DOHH2 (cell line): ENCODE measurements at regions not wholly inside any gene's neighbourhood (a gene's known extent, or its start where the extent isn't known, plus 50 kb on each side); places are given as distances from the start of the nearest gene placed in this dataset.
"Not testable (repeated sequence)": the region's sequence is repeated elsewhere in the genome, so short reads cannot be mapped to it uniquely, and the experiment has no call there.

Experiments used
- H3F3A ChIP-seq: fragments of 200-600 bp; sonication (generic), shearing (Covaris generic); 2 replicates; pipeline ENCODE4 v1.6.0; 2016; ENCODE audit warnings: antibody characterized with exemption, mild to moderate bottlenecking; ENCODE audit not compliant: control insufficient read depth, insufficient read depth
- H3K27ac ChIP-seq: fragments of 200-600 bp; sonication (generic); 2 replicates; pipeline ENCODE4 v1.5.1; 2014; ENCODE audit warnings: low read depth, mild to moderate bottlenecking, low read length, moderate library complexity
- H3K27me3 ChIP-seq: fragments of 200-600 bp; sonication (generic); 2 replicates; pipeline ENCODE4 v1.6.1; 2014; ENCODE audit warnings: mild to moderate bottlenecking, low read length, mixed read lengths; ENCODE audit not compliant: control insufficient read depth
- H3K36me3 ChIP-seq: fragments of 200-600 bp; sonication (generic); 2 replicates; pipeline ENCODE4 v1.6.1; 2014; ENCODE audit warnings: mild to moderate bottlenecking, low read length, moderate library complexity, mixed read lengths; ENCODE audit not compliant: control insufficient read depth
- H3K4me1 ChIP-seq: fragments of 200-600 bp; sonication (generic); 2 replicates; pipeline ENCODE4 v1.6.1; 2014; ENCODE audit warnings: mild to moderate bottlenecking, low read length, mixed read lengths; ENCODE audit not compliant: control insufficient read depth
- H3K4me2 ChIP-seq: fragments of 200-600 bp; sonication (generic); 2 replicates; pipeline ENCODE4 v1.6.0; 2014; ENCODE audit warnings: mild to moderate bottlenecking, low read length, moderate library complexity
- H3K4me3 ChIP-seq: fragments of 200-600 bp; sonication (generic); 2 replicates; pipeline ENCODE4 v1.5.1; 2014; ENCODE audit warnings: mild to moderate bottlenecking, low read length, mixed read lengths
- H3K79me2 ChIP-seq: fragments of 200-600 bp; sonication (generic); 2 replicates; pipeline ENCODE4 v1.6.1; 2014; ENCODE audit warnings: mild to moderate bottlenecking, low read length, mixed read lengths; ENCODE audit not compliant: control insufficient read depth
- H3K9me2 ChIP-seq: fragments of 200-600 bp; sonication (generic); replicated peaks from 2 replicates; pipeline ENCODE4 v1.6.1; 2014; ENCODE audit warnings: mild to moderate bottlenecking, low read length, mixed read lengths; ENCODE audit not compliant: control insufficient read depth
- H3K9me3 ChIP-seq: fragments of 200-600 bp; sonication (generic); 2 replicates; pipeline ENCODE4 v1.6.1; 2014; ENCODE audit warnings: antibody characterized with exemption, low read length, mixed read lengths; ENCODE audit not compliant: control insufficient read depth, insufficient read depth
- H4K20me1 ChIP-seq: fragments of 200-600 bp; sonication (generic); 2 replicates; pipeline ENCODE4 v1.6.0; 2014; ENCODE audit warnings: low read depth, mild to moderate bottlenecking, antibody characterized with exemption, low read length, moderate library complexity; ENCODE audit not compliant: control insufficient read depth, insufficient read depth
- CTCF ChIP-seq: fragments of 200-600 bp; sonication (generic); IDR thresholded peaks from one replicate; pipeline ENCODE4 v1.5.1; 2014; ENCODE audit warnings: antibody characterized with exemption, mild to moderate bottlenecking, low read depth, low read length; ENCODE audit not compliant: poor library complexity, severe bottlenecking
- EZH2phosphoT487 ChIP-seq: fragments of 200-600 bp; sonication (generic); IDR thresholded peaks from 2 replicates; pipeline ENCODE4 v1.6.1; 2017; ENCODE audit warnings: borderline replicate concordance, mild to moderate bottlenecking, antibody characterized with exemption, low read length, moderate library complexity, mixed read lengths

GRCh38 chr6:82524031-82524430 lies 160.4 kb downstream of the TPBG start:
- no peaks in the 10 kb centered on the region for H3K9me2 ChIP-seq
- no peaks in the 10 kb centered on the region for H3K4me1 ChIP-seq
- H3K27me3 ChIP-seq: no peaks in the 10 kb centered on the region
- no peak overlapping the region for H3K4me2 ChIP-seq
- H4K20me1 ChIP-seq: no peaks in the 10 kb centered on the region
- H3F3A ChIP-seq: no peaks in the 10 kb centered on the region
- H3K79me2 ChIP-seq: no peaks in the 10 kb centered on the region
- no peaks in the 10 kb centered on the region for H3K9me3 ChIP-seq
- TF ChIP-seq EZH2phosphoT487 (no peak), CTCF (no peak)
- H3K27ac ChIP-seq: no peak overlapping the region
- no peak overlapping the region for H3K4me3 ChIP-seq
- H3K36me3 ChIP-seq: no peaks in the 10 kb centered on the region

- Histone ChIP-seq H4K20me1 (no peaks in the 10 kb centered on the region), H3K27me3 (no peaks in the 10 kb centered on the region), H3F3A (no peaks in the 10 kb centered on the region), H3K9me2 (no peaks in the 10 kb centered on the region), H3K79me2 (no peaks in the 10 kb centered on the region), H3K9me3 (no peaks in the 10 kb centered on the region), H3K4me2 (no peak overlapping the region), H3K4me1 (no peaks in the 10 kb centered on the region), H3K4me3 (no peak overlapping the region), H3K27ac (no peak overlapping the region), H3K36me3 (no peaks in the 10 kb centered on the region)
- TF ChIP-seq EZH2phosphoT487 (no peak), CTCF (no peak)
Measured at GRCh38 chr6:82525775-82526495, 162.3 kb downstream of the TPBG start.

GRCh38 chr6:82529960-82530460 lies 166.4 kb downstream of the TPBG start:
- not testable (repeated sequence) for H3K9me3 ChIP-seq, H3K27me3 ChIP-seq, H3K4me2 ChIP-seq, H4K20me1 ChIP-seq, H3K9me2 ChIP-seq, H3K79me2 ChIP-seq, H3F3A ChIP-seq, H3K4me3 ChIP-seq, H3K4me1 ChIP-seq, H3K36me3 ChIP-seq, H3K27ac ChIP-seq

GRCh38 chr6:82534876-82535275 lies 171.3 kb downstream of the TPBG start:
- no peaks in the 10 kb centered on the region for H3K79me2 ChIP-seq
- H3K4me2 ChIP-seq: no peak overlapping the region
- H3K4me3 ChIP-seq: no peak overlapping the region
- H3K9me2 ChIP-seq: no peaks in the 10 kb centered on the region
- TF ChIP-seq EZH2phosphoT487 (no peak), CTCF (no peak)
- H3K27me3 ChIP-seq: no peaks in the 10 kb centered on the region
- no peaks in the 10 kb centered on the region for H3K4me1 ChIP-seq
- no peaks in the 10 kb centered on the region for H4K20me1 ChIP-seq
- no peak overlapping the region for H3K27ac ChIP-seq
- H3F3A ChIP-seq: no peaks in the 10 kb centered on the region
- H3K9me3 ChIP-seq: no peaks in the 10 kb centered on the region
- H3K36me3 ChIP-seq: no peaks in the 10 kb centered on the region

- not testable (repeated sequence) for H3K4me3 ChIP-seq, H3K9me2 ChIP-seq, H4K20me1 ChIP-seq, H3K36me3 ChIP-seq, H3K27ac ChIP-seq, H3K79me2 ChIP-seq, H3K4me1 ChIP-seq, H3K4me2 ChIP-seq, H3K9me3 ChIP-seq, H3K27me3 ChIP-seq, H3F3A ChIP-seq
Measured at GRCh38 chr6:82549480-82549879, 185.9 kb downstream of the TPBG start.

GRCh38 chr6:82551311-82551710 lies 187.7 kb downstream of the TPBG start:
- not testable (repeated sequence) for H3F3A ChIP-seq, H3K4me2 ChIP-seq, H3K9me3 ChIP-seq, H3K79me2 ChIP-seq, H4K20me1 ChIP-seq, H3K4me1 ChIP-seq, H3K27me3 ChIP-seq, H3K27ac ChIP-seq, H3K36me3 ChIP-seq, H3K4me3 ChIP-seq, H3K9me2 ChIP-seq
